Renal cortex interstitium (tissue), 11 donors: ENCODE measurements at regions not wholly inside any gene's neighbourhood (a gene's known extent, or its start where the extent isn't known, plus 50 kb on each side); places are given as distances from the start of the nearest gene placed in this dataset.
"Not testable (repeated sequence)": the region's sequence is repeated elsewhere in the genome, so short reads cannot be mapped to it uniquely, and the experiment has no call there.

ENCODE experiments used
- DNase-seq, 11 donors: peaks; one replicate each; pipeline ENCODE4 v3.0.0-alpha.2; 2013; ENCODE audit warnings: low read depth in 9 of 11, low spot score in 4 of 11; ENCODE audit errors: extremely low read depth in 1 of 11

DNA sequence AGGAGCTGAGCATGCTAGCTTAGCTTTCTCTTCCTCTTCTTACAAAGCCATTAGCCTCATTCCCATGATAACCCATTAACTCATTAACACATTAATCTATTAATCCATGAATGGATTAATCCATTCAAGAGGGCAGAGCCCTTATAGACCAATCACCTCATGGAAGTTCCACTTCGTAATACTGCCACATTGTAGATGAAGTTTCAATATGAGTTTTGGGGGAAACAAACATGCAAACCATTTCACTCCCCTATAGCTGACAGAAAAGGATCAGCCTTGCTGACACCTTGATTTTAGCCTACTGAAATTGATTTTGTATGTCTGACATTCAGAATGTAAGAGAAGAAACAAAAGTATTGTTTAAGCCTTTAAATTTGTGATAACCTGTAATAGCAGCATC lies 251.8 kb upstream of the GALNTL6 start:
- DNase-seq, result no peak

GRCh38 chr4:171553961-171554360 lies 259.2 kb upstream of the GALNTL6 start:
- DNase-seq, result no peak

GRCh38 chr4:171542640-171543039 lies 270.6 kb upstream of the GALNTL6 start:
- no peak for DNase-seq

GRCh38 chr4:171538601-171539100 lies 274.6 kb upstream of the GALNTL6 start:
- DNase-seq, result no peak

DNA sequence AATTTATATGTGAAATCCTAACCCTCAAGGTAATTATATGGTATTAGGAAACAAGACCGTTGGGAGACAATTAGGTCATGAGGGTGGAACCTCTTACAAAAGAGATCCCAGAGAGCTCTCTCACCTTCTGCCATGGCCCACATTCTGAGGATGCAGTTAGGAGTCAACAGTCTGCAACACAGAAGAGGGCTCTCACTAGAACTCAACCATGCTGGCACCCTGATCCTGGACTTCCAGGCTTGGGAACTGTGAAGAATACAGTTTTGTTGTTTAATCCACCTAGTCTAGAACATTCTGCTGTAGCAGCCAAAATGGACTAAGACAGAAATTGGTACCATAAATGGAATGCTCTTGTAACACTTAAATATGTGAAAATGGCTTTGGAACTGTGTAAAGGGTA lies 278.8 kb upstream of the GALNTL6 start:
- no peak for DNase-seq

DNA sequence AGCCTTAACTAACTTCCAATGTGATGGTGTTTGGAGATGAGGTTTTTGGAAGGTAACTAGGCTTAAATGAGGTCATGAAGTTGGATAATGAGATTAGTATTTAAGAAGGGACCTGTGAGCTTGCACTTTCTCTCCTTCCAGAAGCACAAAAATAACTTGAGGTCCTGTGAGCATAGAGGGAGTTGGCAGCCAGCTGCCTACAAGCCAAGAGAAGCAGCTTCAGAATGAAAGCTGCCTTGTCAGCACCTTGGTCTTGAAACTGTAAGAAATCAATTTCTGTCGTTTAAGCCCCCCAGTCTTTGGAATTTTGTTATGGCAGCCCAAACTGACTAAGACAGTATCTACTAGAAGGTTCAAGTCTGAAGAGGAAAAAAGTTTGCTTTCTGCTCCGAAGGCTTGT lies 280.2 kb upstream of the GALNTL6 start:
- DNase-seq, result no peak

DNA sequence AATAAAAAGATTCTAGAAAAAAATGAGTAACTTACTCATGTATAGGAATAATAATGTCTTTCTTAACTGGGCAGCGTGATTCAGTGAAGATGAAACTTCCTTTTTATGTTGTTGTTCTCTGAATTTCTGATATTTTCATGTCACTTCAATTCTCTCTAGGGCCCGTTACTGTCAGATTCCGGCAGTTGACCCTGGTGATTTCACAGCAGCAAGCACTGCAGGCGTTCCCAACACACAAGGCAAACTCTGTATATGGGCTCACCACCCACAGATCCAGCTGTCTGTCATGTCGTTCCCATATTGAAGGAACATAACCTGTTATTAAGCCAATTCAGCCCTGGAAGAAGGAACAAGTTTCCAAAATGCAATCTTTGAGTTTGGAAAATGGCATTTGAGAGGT lies 288.3 kb upstream of the GALNTL6 start:
- no peak for DNase-seq

DNA sequence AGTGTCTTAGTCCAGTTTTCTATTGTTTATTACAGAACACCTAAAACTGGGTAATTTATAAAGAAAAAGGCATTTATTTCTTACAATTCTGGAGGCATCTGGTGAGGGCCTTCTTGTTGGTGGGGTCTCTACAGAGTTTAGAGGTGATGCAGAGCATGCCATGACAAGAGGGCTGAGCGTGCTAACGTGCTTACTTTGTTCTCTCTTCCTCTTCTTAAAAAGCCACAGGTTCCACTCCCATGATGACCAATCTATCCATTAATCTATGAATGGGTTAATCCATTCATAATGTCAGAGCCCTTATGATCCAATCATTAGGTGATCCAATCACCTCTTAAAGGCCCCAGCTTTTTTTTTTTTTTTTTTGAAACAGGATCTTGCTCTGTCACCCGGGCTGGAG lies 291.5 kb upstream of the GALNTL6 start:
- no peak for DNase-seq

- DNase-seq, result no peak
Observed at GRCh38 chr4:171519457-171519856, 293.7 kb upstream of the GALNTL6 start.

DNA sequence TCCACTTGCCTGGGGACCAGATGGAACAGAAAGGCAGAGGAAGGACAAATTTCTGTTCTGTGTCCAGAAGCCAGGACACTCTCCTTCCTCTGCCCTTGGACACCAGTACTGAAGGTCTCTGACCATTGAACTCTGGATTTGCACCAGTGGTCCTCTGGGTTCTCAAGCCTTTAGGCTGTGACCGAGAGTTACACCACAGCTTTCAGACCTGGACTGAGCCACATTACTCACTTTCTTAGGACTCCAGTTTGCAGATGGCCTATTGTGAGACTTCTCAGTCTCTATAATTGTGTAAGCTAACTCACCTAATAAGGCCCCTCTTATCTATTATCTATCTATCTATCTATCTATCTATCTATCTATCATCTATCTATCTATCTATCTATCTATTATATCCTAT lies 295.3 kb upstream of the GALNTL6 start:
- no peak for DNase-seq

DNA sequence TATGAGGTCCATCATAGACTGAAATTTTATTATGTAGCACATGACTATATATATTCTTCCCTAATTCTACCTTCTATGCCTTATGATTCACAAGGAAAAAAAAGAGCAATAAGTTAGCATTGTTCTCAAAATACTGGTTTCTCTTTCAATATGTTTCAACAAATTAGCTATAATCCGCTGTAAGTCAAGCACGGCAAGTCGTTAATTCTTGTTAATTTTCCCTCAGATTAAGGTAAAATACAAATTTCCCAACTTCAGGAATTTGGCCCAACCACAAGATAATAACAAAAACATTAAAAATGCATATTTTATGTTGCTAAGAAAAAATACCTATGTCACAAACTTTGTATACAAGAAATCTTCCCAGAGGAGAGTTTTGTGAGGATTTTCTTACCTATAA lies 296.5 kb upstream of the GALNTL6 start:
- DNase-seq, result no peak

DNA sequence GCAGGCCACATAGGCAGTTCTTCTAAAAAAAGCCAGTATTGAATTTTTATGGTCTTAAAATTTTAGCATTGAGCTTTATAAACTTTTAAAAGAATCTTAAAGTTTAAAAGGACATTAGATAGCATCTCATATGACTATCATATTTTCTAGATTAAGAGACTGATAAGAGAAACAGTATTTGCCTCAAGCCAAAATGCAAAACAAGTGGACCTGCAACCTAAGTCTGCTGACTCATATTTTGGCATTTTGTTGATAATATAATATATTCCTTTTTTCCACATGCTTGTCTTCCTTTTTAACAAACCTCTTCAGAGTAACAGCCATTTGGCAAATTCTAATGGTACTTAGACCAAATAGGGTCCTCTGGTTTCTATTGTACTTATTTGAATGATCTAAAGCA lies 328.5 kb upstream of the GALNTL6 start:
- DNase-seq, result no peak

- no peak for DNase-seq
Observed at GRCh38 chr4:171478181-171478580, 335.0 kb upstream of the GALNTL6 start.

DNA sequence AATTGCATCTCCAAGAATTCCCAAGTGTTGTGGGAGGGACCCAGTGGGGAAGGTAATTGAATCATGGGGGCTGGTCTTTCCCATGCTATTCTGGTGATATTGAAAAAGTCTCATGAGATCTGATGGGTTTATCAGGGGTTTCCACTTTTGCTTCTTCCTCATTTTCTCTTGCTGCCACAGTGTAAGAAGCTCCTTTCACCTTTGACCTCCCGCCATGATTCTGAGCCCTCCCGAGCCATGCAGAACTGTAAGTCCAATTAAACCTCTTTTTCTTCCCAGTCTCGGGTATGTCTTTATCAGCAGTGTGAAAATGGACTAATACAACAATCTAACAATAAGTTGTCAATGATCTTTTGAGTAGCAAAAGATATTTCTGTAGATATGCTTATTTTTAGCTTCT lies 338.1 kb upstream of the GALNTL6 start:
- not testable (repeated sequence) for DNase-seq

DNA sequence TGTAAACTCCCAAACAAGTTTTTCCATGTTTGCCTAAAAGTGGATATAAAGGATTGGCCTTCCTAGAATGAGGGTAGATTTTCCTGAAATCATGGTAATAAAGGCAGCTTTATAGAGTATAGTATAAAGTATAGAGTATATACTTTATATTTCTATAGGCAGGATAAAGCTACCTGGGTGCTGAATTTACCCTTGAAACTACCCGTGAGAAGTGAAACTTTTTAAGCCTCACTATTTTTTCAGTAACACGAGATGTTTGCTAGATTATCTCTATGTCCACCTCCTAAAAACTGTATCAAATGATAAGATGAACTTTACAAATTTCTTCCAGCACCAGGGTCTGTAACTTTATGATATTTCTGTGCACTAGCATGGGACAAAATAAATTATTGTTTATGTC lies 340.0 kb upstream of the GALNTL6 start:
- no peak for DNase-seq

DNA sequence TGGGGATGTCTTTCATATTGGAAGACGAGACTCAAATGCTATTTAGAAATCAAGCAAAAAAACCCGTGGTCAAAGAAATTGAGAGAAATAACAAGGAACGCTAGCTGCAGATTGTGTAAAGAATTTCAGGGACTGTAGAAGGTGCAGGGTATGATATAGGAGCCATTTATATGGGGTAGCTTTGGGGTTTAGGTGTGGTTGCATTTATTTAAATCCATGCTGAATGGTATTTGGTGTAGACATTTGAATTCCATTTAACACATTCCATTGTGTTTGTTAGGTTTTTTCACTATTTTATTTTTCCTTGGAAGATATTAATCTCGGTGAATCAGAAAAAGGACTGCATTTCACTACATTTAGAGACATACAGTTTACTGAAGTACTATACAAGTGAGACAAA lies 341.0 kb upstream of the GALNTL6 start:
- DNase-seq, result no peak

GRCh38 chr4:171464499-171464898 lies 348.7 kb upstream of the GALNTL6 start:
- no peak for DNase-seq

DNA sequence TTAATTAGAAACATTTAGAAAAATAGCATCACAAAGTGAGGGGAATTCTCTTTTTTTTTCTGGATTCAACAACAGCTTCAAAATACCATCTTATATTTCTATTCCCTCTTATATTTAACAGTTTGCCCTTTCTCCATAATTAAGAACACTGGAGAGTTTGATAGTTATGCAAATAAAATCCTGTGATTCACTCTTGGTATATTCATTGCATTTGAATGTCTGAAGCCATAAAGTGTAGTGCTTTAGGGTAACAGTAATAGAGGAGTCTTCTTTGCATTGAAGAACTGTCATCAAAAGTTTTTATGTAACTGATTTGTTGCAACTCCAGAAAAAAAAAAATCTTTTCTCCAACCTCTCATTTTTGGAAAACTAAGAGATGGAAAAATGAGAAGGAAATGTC lies 352.0 kb upstream of the GALNTL6 start:
- DNase-seq, result no peak

DNA sequence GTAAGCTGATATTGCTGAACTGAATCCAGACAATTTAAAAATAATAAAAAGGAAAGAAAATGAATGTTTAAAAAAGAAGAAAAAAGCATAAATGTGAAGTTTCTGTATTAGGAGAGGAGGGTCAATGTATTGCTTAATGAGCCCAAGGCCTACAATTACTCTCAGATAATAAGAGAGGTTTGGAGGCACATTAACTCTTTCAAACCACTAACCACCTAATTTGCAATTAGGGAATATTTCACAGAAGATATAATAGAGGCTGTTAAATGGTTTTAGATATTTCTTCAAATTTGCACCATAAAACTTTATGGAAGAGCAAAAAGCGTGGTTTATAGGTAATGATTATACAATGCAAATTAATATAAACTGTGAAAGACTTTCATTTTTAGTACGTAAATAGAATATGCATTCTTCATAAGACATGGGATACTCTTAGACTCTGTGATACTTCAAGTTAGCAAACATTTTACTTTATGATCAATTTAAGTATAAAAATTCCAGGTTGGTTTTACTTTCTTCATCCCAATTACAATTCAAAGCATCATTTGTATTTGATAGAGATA lies 364.2 kb upstream of the GALNTL6 start:
- DNase-seq, result no peak

GRCh38 chr4:171448358-171448757 lies 364.8 kb upstream of the GALNTL6 start:
- no peak for DNase-seq

- DNase-seq, result no peak
Observed at GRCh38 chr4:171441300-171441941, 371.8 kb upstream of the GALNTL6 start.
